GM12892 (cell line): ENCODE measurements at regions not wholly inside any gene's neighbourhood (a gene's known extent, or its start where the extent isn't known, plus 50 kb on each side); places are given as distances from the start of the nearest gene placed in this dataset.

Experiments used
- POLR2A ChIP-seq: IDR thresholded peaks from 2 replicates; pipeline ENCODE4 v1.6.1; 2011; ENCODE audit warnings: low read depth, low read length, control low read depth
- TAF1 ChIP-seq: IDR thresholded peaks from 2 replicates; pipeline ENCODE4 v1.6.1; 2011; ENCODE audit warnings: low read depth, mild to moderate bottlenecking, control low read depth, low read length, borderline replicate concordance

DNA sequence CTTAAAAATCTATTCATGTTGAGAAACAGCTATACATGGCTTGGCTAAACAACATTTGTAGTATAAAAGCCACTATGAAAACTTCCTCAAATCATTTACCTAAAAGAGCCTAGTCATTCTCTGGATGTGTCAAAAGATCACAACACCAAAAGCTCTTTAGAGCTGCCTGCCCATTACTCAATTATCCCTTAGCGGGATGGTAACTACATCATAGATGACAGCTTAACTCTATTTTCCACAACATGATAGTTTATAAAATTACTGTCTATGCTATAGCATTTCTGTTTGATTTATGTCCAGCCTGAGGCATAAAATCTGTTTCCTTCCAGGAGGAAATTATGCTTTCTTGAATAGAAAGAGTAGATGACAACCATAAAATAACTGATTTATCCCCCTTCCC lies 777.6 kb upstream of the HS3ST5 start:
- TF ChIP-seq POLR2A: no peak
- TF ChIP-seq TAF1: no peak
